SU-DHL-6 (cell line): ENCODE measurements at regions not wholly inside any gene's neighbourhood (a gene's known extent, or its start where the extent isn't known, plus 50 kb on each side); places are given as distances from the start of the nearest gene placed in this dataset.

ENCODE experiments used
- EZH2phosphoT487 ChIP-seq: fragments of 200-600 bp; sonication (generic), shearing (Covaris generic); conservative IDR thresholded peaks from 2 replicates; pipeline ENCODE4 v1.6.1; 2018; ENCODE audit warnings: mild to moderate bottlenecking, antibody characterized with exemption, low read length, moderate library complexity, mixed read lengths
- TF ChIP-seq, protein P1 (sequence below): fragments of 200-600 bp; sonication (generic); IDR thresholded peaks from one replicate; pipeline ENCODE4 v1.5.1; 2017; ENCODE audit warnings: antibody characterized with exemption, mild to moderate bottlenecking, low read length, moderate library complexity; ENCODE audit not compliant: insufficient read depth, poor library complexity, severe bottlenecking

DNA sequence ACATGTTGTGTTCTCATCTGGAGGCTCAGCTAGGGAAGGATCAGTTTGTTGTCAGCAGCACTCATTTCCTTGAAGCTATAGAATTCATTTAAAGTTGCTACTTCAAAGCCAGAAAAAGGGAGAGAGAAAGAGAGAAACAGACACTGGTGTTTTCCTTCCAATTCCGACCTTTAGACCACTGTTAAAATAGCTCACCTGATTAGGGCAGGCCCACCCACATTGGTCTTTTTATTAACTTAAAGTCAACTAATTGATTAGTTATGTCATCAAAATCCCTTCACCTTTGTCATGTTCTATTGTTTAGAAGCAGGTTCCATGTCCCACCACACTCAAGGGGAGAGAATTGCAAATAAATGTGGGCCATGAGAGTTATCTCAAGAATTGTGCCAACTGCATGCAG, 560.2 kb downstream of the PCDH17 start:
- TF ChIP-seq, protein P1, sequence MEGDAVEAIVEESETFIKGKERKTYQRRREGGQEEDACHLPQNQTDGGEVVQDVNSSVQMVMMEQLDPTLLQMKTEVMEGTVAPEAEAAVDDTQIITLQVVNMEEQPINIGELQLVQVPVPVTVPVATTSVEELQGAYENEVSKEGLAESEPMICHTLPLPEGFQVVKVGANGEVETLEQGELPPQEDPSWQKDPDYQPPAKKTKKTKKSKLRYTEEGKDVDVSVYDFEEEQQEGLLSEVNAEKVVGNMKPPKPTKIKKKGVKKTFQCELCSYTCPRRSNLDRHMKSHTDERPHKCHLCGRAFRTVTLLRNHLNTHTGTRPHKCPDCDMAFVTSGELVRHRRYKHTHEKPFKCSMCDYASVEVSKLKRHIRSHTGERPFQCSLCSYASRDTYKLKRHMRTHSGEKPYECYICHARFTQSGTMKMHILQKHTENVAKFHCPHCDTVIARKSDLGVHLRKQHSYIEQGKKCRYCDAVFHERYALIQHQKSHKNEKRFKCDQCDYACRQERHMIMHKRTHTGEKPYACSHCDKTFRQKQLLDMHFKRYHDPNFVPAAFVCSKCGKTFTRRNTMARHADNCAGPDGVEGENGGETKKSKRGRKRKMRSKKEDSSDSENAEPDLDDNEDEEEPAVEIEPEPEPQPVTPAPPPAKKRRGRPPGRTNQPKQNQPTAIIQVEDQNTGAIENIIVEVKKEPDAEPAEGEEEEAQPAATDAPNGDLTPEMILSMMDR, result no peak
- TF ChIP-seq EZH2phosphoT487, result no peak
